ENCODE measurements at regions not wholly inside any gene's neighbourhood (a gene's known extent, or its start where the extent isn't known, plus 50 kb on each side); places are given as distances from the start of the nearest gene placed in this dataset.
A peak's percentile ranks its signal among the peaks of the same experiment; 100 is the strongest.

DNA sequence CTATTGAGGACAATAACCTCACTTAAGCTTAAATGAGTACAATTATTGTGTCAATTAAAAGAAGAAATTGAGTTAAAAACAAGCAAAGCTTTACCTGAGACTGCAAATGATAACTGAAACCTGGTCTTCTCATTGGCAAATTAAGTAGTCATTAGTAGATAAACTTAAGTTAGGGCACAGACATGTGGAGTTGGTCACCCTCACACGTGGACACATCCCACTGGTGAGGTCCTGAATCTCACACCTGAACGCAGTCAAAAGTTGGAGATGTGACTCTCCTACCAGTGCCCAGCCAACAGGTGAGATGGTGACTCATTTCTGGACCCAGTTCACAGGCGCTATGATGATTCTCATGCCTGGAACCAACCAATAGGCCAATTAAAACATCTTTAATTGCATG is 311.6 kb downstream of the FOXL1 start:
- no peak for DNase-seq

DNA sequence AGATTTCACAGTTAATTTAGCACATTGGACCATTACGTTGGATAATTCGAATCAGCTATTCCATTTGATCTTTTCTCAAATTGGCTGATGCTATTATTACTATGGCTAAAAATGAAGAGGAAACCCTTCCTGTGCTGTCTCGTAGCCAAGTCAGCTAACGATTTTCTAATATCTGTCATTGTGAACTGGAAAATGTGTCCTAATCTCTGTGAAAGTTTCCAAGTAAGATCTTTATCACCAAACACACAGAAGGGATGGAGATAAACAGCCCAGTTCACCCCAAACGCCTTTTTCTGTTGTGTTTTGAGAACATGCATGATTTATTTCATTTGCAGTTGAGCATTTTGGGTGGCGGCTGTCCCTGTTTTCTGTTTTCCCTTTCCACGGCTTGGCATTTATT is 312.8 kb downstream of the FOXL1 start:
- no peak for DNase-seq

DNA sequence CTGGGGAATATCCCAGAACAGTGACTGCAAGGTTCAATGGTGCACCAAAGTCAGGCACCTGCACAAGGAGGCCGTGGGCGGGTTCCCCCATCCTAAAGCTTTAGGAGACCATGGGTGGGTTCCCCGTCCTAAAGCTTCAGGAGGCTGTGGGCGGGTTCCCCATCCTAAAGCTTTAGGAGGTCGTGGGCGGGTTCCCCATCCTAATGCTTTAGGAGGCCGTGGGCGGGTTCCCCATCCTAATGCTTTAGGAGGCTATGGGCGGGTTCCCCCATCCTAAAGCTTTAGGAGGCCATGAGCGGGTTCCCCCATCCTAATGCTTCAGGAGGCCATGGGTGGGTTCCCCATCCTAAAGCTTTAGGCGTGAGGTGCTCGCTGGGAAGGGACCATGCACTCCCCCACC is 313.3 kb downstream of the FOXL1 start:
- DNase-seq, result no peak

DNA sequence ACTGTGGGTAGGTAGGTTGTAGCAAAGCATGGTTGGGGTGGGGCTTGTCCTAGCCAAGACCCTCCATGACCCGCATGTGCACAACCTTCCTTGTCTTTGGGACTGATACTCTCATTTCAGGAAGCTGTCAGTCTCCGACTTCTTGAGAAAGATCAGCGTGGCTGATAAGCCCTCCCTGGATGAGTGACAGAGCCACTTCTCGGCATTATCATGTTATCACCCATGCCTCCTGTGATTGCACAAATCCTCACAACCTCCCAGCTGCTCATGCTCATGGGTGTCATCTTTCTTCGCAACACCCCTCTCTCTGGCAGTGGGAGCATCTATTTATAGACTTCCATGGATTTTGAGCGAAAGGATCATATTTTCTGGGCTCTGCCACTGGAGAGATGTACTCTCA is 314.2 kb downstream of the FOXL1 start:
- DNase-seq, result no peak

DNA sequence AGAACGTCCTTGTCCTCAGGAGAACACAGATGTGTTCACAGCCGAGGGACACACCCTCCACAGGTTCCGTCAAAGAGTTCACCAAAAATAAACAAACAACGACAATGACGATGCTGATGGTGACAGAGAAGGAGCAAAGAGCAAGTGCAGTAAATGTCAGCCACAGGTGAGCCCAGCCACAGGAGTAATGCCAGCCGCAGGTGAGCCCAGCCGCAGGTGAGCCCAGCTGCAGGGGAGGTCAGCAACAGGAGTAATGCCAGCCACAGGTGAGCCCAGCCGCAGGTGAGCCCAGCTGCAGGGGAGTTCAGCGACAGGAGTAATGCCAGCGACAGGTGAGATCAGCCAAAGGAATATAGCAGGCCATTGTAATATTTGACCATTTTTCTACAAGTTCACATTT is 315.2 kb downstream of the FOXL1 start:
- no peak for DNase-seq

DNA sequence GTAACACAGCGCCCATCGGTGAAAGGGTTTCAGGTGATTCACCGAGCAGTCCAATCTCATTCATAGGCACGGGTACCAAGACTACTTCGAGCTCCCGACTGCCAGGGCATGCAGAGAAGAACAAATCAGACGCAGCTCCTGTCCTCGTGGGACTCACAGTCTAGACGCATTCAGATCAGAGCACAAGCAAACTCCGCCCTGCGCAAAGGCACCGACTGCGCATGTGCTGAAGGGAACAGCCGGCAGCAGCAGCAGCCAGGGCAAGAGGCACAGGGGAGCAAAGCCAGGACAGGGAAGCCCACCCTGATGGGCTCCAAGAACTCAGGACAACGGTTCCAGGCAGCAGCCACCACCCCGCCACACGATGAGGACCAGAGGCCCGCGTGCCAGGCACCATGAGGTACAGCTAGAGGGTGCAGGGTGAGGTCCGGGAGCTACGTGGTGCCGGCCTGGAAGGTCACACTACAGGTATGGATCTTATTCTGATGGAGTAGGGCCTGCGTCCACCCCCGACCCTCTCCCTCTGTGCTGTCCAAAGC is 315.7 kb downstream of the FOXL1 start:
- DNase-seq, result no peak

DNA sequence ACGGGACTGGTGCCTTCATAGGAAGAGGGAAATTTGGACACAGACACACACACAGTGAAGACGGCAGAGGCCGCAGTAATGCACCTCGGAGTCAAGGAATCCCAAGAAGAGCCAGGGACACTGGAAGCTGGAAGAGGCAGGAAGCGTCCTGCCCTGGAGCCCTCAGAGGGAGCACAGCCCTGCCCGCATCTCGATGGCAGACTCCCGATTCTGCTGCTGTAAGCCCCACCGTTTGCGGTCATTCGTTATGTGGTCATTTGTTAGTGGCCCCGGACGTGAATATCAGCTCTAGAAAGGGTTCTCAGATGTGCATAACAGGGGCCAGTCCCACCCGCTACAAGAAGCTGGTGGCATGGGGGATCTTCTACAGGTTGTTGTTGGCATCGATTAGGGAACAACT is 316.6 kb downstream of the FOXL1 start:
- no peak for DNase-seq

DNA sequence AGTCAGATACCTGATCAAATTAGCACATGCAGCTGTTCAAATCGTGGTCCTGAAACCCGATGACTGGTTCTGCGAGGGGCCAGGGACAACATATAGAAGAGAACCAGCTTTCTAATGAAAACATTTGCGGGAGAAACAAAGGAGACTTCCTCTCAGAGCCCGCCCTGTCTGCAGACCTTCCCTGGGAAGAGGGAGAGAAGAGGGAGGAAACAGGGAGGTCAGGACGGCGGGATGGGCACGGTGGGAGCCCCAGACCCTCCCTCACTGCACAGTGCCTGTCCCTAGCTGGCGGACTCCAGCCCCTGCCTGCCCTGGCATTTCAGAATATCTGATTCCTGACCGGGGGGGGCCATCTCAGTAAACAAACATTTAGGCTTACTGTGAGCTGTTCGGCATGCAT is 317.3 kb downstream of the FOXL1 start:
- no peak for DNase-seq

DNA sequence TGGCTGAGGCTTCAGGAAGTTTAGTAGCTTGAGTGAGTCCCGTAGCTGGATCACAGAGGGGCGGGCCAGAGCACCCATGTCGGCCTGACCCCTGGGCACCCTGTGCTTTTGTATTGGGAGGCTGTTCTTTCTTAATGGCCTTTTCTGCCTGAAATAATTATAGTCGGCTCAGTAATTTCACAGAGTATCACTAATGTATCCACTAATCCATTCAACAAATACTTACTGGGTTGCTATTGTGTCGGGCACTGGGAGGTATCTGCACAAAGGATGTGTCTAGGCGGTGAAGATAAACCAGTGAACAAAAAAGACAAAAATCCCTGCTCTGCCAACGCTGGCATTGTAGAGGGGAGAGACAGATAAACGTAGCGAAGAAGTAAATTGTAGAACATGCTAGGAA is 318.6 kb downstream of the FOXL1 start:
- no peak for DNase-seq

DNA sequence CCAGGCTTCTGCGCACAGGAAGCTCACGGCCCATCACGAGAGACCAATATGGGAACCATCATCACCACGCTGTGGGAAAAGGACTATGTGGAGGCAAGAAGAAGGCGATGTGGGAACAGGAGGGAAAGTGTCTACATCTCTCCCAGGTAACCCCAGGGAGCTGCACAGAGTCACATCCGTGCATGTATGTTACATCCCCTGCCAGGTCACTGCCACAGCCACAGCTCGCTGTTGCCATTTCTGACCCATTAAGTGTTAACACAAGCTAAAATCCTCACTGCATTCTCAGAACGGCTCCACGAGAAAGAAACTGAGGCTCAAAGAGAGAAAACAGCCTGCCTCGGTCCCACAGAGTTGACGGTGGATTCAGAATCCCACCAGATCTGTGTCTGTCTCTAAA is 319.1 kb downstream of the FOXL1 start:
- DNase-seq, result no peak

DNA sequence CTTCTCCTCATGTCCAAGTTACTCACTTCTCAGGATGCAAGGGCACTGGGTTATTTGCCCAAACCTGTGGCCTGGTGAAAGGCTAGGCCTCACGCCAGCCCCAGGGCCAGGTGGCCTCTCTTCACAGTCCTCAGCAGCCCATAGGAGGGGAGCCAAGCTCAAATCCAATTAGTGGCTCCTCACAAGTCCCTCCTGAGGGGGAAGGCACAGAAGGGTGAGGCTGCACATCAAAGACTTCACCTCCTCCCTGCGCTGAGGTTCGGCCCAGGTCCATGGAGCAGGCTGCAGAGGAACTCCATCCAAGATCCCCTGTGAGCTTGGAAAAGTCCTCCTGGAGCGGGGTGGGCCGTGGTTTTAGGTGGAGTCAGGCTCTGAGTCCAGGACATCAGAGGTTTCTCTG is 320.0 kb downstream of the FOXL1 start:
- DNase-seq, result no peak

DNA sequence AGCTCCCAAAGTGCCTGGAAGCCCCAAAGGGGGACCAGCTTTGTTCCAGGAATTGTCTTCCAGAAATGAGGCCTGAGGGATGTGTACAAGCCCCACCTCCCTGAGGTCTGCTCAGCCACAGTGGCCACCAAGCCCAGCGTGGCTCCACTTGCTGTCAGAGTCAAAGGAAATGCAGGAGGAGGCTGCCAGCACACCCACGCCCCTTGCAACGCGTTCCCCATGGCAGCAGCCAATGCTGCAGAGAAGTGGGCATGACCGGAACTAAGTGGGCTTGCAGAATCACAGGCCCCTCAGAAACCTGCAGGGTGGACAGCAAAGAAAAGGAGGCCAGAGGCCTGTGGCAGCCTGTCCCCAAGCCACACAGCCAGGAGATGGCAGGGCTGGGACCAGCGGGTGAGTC is 320.8 kb downstream of the FOXL1 start:
- DNase-seq, result no peak

DNA sequence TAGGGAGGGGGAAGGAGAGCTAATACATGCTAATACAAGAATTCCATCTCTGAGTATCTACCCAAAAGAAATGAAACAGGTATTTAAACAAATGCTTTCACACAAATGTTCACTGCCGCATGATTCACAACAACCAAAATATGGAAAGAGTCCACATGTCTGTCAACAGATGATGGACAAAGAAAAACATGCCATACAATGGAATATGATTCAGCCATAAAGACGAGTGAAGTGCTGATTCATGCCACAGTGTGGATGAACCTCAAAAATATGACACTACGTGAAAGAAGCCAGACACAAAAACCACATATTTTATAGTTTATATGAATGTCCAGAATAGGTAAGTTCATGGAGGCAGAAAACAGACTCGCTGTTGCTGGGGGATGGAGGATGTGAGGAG is 321.4 kb downstream of the FOXL1 start:
- DNase-seq, result no peak

DNA sequence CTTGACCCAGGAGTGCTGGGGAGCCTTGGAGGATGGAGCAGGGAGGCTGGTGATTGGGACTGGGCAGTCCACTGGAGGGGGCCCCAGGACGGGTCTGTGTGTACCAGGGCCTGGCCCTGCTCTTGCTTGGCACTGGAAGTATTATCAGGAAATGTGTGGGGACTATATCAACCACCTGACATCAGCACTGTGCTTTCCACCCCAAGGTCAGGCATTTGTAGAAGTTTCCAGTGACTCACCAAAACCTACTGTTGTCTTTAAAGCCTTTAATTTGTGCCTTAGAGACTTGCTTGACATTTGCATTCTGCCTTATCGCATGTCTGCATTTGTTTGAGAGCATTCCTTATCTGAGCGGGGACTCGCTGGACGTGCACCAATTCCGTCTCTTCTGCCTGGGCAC is 323.1 kb downstream of the FOXL1 start:
- no peak for DNase-seq

DNA sequence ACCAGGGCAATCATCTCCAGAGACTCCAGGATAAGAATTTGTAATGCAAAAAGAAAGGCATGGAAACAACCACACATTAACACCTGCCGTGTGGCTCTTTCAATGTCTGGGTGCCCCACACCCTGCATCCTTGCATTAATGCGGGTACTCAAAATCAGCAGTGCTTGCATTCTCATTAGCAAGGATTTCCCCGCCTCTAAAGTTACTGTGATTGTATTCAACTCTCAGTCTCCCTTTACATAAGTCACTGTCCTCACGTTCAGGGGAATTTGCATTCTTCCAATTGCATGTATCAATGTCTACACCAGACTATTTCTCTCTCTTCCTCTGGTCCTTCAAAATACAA is 324.3 kb downstream of the FOXL1 start:
- DNase-seq, result no peak

DNA sequence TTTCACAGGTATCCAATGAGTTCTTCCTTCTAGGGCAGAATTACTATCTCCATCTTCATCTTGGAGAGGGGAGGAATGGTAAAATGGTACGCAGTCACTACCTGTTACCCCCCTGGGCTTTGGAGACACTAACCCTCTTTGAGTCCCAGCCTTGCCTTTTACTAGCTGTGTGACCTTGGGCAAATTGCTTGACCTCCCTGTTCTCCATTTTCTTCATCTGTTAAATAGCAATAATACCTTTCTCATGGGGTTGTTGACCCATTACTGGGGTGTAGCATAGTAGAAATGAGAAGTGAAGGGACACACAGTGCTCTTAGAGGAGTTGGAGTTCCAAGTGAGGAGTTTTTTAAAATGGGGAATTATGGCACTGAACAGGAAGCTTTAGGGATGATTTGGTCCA is 324.7 kb downstream of the FOXL1 start:
- DNase-seq, result no peak

DNA sequence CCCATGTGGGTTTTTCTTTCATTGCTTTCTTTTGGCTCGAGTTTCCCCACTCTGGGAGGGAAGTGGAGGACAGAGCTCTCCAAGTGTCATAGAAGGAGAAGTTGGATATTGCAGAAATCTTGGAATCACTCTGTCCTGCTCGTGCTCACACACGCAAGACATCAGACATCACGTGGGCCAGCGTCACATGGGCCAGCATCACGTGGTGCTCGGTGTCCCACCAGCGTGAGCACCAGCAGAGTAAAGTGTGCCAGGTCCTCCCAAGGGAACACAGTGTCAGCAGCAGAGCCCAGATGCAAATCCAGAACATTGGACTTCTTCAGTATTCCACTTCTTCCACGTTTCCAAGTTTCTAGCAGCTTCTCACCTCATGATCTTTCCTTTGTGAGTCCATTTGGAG is 327.0 kb downstream of the FOXL1 start:
- DNase-seq, result no peak

DNA sequence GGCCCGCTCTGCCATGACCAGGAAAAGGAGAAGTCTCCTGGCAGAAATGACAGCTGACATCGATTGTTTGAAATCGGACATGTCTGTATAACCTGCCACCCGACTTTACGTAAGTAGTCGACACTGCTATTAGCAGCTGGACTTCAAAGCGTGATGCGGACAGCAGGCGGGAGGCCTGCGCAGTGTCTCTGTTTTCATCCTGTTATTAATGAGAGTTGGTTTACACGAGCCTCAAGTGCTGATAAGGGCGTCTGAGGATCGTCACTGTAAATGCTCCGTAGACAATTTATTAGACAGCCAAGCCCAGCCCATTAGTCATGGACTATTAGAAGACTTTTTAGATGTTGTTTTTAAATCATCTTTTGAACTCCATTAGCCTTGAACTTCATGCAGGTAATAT is 328.3 kb downstream of the FOXL1 start:
- DNase-seq, result no peak

DNA sequence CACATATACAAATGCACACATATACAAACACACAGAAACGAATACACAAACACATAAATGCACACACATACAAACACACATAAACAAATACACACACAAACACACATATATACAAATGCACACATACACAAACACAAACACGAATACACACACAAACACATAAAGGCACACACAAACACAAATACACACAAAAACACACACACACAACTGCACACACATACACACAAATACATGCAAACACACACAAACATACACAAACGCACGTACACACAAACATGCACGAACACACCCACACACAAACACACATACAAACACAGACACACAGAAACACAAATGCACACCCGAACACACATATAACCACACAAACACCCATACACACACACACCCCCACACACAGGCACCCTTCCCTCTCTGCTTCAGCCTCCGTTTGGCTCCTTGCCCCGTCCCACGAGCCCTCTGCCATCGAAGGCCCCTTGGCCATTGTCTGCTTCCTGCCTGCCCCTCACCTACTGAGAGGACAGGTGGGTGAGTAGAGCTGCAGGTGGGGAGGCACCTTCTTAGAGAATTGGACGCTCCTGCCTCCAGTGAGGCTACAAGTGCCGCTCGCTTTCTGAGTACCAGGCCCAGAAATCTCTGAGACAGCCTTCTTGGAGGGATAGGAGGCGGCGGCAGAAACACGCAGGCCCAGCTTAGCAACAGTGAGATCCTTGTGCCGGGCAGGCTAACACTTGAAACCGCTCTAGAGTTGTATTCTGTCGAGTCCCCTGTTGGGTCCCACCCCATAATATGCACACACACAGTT is 331.2 kb downstream of the FOXL1 start:
- no peak for DNase-seq

DNA sequence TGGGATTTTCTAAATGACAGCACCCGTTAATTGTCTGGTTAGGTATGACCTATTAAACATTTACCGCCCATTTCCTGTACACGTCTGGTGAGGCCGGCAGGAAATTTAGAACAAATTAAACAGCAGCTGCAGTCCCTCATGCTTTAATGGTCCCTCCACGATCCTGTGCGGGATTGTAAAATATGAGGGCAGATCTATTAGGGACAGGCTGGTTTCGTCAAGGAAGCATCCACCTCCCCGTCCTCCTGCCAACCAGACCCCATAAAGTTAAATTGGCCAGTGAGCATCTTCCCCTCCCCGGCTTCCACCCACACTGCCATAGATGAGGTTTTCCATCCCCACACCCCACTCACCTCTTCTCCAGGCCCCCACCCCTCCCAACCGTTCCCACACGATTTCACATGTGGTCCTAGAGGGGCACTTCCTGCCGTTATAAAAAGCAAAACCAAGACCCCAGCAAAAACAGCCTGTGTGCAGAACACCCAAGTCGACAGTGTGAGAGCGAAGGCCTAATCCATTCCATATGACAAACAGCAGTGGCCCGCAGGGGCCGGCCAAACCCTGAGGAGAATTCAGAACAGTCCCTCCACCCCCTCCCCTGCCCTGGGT is 331.9 kb downstream of the FOXL1 start:
- DNase-seq, result peak; percentile 79

DNA sequence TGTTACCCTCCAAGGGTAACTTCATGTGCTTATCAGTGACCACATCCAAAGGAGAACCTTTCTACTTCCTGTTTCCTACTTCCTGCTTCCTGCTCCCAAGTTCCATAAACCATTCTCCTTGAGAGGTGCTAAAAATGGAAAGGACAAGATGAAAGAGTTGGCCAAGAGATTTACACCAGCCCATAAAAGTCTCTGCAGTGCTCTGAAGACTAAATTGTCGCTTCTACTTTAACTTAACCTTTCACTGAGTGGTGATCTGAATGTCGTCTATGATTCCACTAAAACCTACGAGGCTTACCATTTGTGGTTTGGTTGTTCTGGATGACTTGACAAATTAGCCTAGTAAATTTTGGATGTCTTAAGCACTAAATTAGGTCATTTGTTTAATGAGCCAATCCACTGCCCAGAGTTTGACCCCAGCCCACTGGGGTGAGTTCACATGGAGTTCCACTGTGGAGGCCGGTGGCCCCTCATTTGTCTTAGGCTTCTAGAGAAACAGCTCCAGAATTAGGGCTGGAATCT is 333.1 kb downstream of the FOXL1 start:
- peak; percentile 88 for DNase-seq

DNA sequence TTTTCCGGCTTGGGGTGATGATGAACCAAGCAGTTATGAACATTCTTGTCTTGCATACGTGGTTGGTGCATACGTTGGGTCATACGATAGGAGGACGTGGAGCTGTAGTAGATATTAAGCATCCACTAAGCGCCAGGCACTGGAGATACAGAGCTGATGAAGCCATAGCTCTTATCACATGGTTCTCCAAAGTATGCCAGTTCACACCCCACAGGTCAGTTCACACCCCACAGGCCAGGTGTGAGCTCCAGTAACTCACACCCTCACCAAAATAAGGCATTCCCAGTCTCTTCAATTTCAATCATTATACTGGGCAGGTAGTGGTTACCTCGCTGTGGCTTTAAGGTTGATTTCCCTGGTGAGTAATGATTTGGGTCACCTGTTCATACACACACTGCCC is 335.5 kb downstream of the FOXL1 start:
- no peak for DNase-seq

DNA sequence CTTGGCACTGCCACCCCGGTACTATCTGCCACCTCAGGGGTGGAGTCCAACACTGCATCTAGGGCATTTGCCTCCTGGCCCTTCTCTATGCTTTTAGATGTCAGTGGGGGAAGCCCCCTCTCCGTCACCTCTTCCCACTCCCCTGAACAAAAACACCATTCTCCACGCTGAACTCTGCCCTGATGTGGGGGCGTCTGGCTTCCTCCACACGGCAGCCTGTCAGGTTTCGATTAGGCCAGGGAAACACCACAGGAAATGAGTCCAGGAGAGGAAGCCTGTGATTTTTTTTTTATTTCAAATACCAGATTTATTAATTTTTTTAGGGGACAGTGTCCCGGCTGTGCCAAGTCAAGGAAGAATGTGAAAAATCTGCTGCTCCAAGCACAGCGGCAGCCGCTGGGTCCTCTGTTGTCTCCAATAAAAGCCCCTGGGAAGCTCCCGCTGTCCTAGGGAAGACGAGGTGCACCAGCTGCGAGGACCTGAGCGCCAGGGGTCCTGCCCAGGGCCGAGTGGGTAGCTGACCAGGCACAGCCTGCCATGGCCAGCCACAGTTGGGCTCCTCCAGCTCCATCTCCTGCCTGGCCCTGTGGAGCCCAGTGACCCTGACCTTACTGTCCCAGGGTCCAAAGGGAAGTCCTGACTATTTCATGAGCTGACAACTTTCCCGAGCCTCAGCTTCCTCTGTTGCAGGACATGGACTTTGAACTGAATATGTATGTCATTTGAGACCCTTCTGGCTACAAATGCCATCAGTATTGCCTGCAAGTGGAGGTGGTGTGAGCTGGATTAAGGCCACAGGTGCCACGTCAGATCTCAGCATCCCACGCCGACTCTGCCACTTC is 336.7 kb downstream of the FOXL1 start:
- no peak for DNase-seq

Measured in left kidney (tissue), 1 donor.